B cell (primary cell): ENCODE measurements at regions not wholly inside any gene's neighbourhood (a gene's known extent, or its start where the extent isn't known, plus 50 kb on each side); places are given as distances from the start of the nearest gene placed in this dataset.

Source experiments
- ATAC-seq: fragments of 200-7000 bp; cut with Tn5 transposase; one replicate; pipeline ENCODE4 v1.10.0; 2021; ENCODE audit warnings: low read depth, mild to moderate bottlenecking, moderate number of reproducible peaks, moderate library complexity
- CTCF ChIA-PET: fragments of 350-600 bp; sonication (Branson Sonifier 250); formaldehyde crosslinking; loops from one replicate; lab custom pipeline; 2021; ENCODE audit warnings: antibody characterized with exemption, inconsistent platforms; lab: Charles Lee
- POLR2A ChIA-PET: fragments of 350-600 bp; sonication (Branson Sonifier 250); formaldehyde crosslinking; loops from one replicate; lab custom pipeline; 2021; ENCODE audit warnings: antibody characterized with exemption; lab: Charles Lee
- DNase-seq: peaks from one replicate; pipeline ENCODE4 v3.0.0; 2013
- H2AFZ ChIP-seq: 2 replicates; pipeline ENCODE4 v1.6.1; 2012; ENCODE audit warnings: mild to moderate bottlenecking, low read depth, low read length; ENCODE audit not compliant: insufficient read depth, poor library complexity, severe bottlenecking
- H3K27ac ChIP-seq, 2 donors: 1 replicate in 1 of 2; 2 replicates in 1 of 2; pipeline ENCODE4 v1.5.1; 2012 to 2013; ENCODE audit warnings: low read length in 2 of 2, mild to moderate bottlenecking in 2 of 2, moderate library complexity in 1 of 2
- H3K27me3 ChIP-seq, 4 experiments: fragments of 200-600 bp in 1 of 4; sonication (generic) in 1 of 4; replicated peaks in 1 of 4; 1 replicate in 2 of 4; 2 replicates in 2 of 4; pipeline versions ENCODE4 v1.6.1 to v1.7.0; 2013 to 2016; ENCODE audit warnings: low read length in 3 of 4, mild to moderate bottlenecking in 2 of 4, mixed read lengths in 1 of 4, moderate library complexity in 1 of 4; ENCODE audit not compliant: insufficient read depth in 4 of 4, control insufficient read depth in 3 of 4; ENCODE audit errors: control extremely low read depth in 1 of 4
- H3K36me3 ChIP-seq, 2 experiments: replicated peaks in 1 of 2; 1 replicate in 1 of 2; 2 replicates in 1 of 2; pipeline versions ENCODE4 v1.6.1 to v1.7.1; 2013; ENCODE audit warnings: low read length in 1 of 2; ENCODE audit not compliant: insufficient read depth in 2 of 2, control insufficient read depth in 1 of 2; ENCODE audit errors: control extremely low read depth in 1 of 2, extremely low read depth in 1 of 2
- H3K4me1 ChIP-seq, 2 donors: fragments of 200-600 bp in 1 of 2; sonication (generic) in 1 of 2; 1 replicate in 1 of 2; 2 replicates in 1 of 2; pipeline versions ENCODE4 v1.5.1 to v1.6.1; 2013 to 2017; ENCODE audit warnings: low read length in 2 of 2; ENCODE audit not compliant: control insufficient read depth in 2 of 2, insufficient read depth in 2 of 2
- H3K4me2 ChIP-seq: replicated peaks from 2 replicates; pipeline ENCODE3; 2012; ENCODE audit warnings: mild to moderate bottlenecking, low read depth, low read length; ENCODE audit not compliant: poor library complexity, severe bottlenecking
- H3K4me3 ChIP-seq, 5 experiments: fragments of 200-600 bp in 1 of 5; sonication (generic) in 1 of 5; 1 replicate in 3 of 5; 2 replicates in 2 of 5; pipeline versions ENCODE4 v1.5.1 to v1.7.0; 2011 to 2016; ENCODE audit warnings: low read length in 4 of 5, mild to moderate bottlenecking in 4 of 5, low read depth in 2 of 5, control low read depth in 1 of 5, moderate library complexity in 1 of 5; ENCODE audit not compliant: insufficient read depth in 1 of 5; ENCODE audit errors: control extremely low read depth in 1 of 5, extremely low read depth in 1 of 5
- H3K79me2 ChIP-seq: fragments of 200-600 bp; sonication (generic); one replicate; pipeline ENCODE4 v1.6.0; 2016; ENCODE audit warnings: low read length; ENCODE audit not compliant: control insufficient read depth, insufficient read depth
- H3K9ac ChIP-seq: fragments of 200-600 bp; sonication (generic); 2 replicates; pipeline ENCODE4 v1.6.1; 2017; ENCODE audit warnings: mild to moderate bottlenecking, low read length, moderate library complexity
- H3K9me3 ChIP-seq, 3 donors: one replicate each; pipeline versions ENCODE4 v1.6.1 to v1.7.1; 2013; ENCODE audit warnings: low read length in 2 of 3; ENCODE audit not compliant: control insufficient read depth in 2 of 3, insufficient read depth in 1 of 3; ENCODE audit errors: control extremely low read depth in 1 of 3
- H4K20me1 ChIP-seq: 2 replicates; pipeline ENCODE4 v1.6.0; 2012; ENCODE audit warnings: mild to moderate bottlenecking, low read length; ENCODE audit not compliant: insufficient read depth, control insufficient read depth, poor library complexity, severe bottlenecking
- H3K27ac Mint-ChIP-seq: one replicate; pipeline ENCODE4 v1.8.0; 2021; ENCODE audit warnings: mixed read lengths
- H3K27me3 Mint-ChIP-seq: one replicate; pipeline ENCODE4 v1.8.0; 2021; ENCODE audit warnings: mixed read lengths
- H3K4me1 Mint-ChIP-seq: one replicate; pipeline ENCODE4 v1.8.0; 2021; ENCODE audit warnings: mixed read lengths
- H3K4me3 Mint-ChIP-seq: one replicate; pipeline ENCODE4 v1.8.0; 2021; ENCODE audit warnings: mixed read lengths
- H3K9me3 Mint-ChIP-seq: one replicate; pipeline ENCODE4 v1.8.0; 2022; ENCODE audit warnings: mixed read lengths; ENCODE audit not compliant: insufficient read depth
- EZH2 ChIP-seq: IDR thresholded peaks from 2 replicates; pipeline ENCODE4 v1.6.1; 2012; ENCODE audit warnings: borderline replicate concordance, low read depth, mild to moderate bottlenecking, moderate library complexity, low read length; ENCODE audit not compliant: insufficient read depth, poor library complexity, severe bottlenecking
- WGBS: methylation state at CpG from one replicate; pipeline ENCODE4 v1.1.5; 2013; ENCODE audit warnings: missing lambda C conversion rate; ENCODE audit not compliant: insufficient coverage; 5-methylcytosine and 5-hydroxymethylcytosine counted together
- intact Hi-C: fragments of 100-400 bp; cut with micrococcal nuclease; formaldehyde crosslinking; loops from one replicate; pipeline ENCODE4 v1.10.0; 2022
- TF ChIP-seq, protein P1 (sequence below): fragments of 200-600 bp; IDR thresholded peaks from one replicate; pipeline ENCODE4 v1.8.0; 2022; ENCODE audit warnings: antibody characterized with exemption, mild to moderate bottlenecking

DNA sequence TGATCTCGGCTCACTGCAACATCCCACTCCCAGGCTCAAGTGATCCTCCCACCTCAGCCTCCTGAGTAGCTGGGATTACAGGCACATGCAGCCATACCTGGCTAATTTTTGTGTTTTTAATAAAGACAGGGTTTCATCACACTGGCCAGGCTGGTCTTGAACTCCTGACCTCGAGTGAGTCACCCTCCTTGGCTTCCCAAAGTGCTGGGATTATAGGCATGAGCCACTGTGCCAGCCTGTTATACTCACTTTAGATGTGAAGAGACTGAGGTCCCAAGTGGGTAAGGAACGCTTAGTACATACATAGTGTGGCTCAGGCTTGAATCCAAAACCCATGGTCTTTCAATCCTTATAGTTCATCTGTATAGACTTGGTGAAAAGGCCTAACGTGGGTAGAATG is 63.7 kb upstream of the EPS8L3 start:
- ChIA-PET CTCF (no interaction called here), POLR2A (no interaction called here)
- no peak overlapping the region for H3K27ac Mint-ChIP-seq
- H3K4me1 Mint-ChIP-seq, result peaks cover 8% of the 10 kb centered on the region
- H3K9ac ChIP-seq, result no peak overlapping the region
- H3K4me3 Mint-ChIP-seq, result no peak overlapping the region
- H2AFZ ChIP-seq, result no peak overlapping the region
- H3K27me3 Mint-ChIP-seq, result peaks cover under 1% of the 10 kb centered on the region
- intact Hi-C loops, result no loop called here
- no peak overlapping the region for H3K4me3 ChIP-seq
- peaks cover 0 to 4% of the 10 kb centered on the region in 2 donors for H3K4me1 ChIP-seq
- no peak for TF ChIP-seq EZH2
- TF ChIP-seq, protein P1, sequence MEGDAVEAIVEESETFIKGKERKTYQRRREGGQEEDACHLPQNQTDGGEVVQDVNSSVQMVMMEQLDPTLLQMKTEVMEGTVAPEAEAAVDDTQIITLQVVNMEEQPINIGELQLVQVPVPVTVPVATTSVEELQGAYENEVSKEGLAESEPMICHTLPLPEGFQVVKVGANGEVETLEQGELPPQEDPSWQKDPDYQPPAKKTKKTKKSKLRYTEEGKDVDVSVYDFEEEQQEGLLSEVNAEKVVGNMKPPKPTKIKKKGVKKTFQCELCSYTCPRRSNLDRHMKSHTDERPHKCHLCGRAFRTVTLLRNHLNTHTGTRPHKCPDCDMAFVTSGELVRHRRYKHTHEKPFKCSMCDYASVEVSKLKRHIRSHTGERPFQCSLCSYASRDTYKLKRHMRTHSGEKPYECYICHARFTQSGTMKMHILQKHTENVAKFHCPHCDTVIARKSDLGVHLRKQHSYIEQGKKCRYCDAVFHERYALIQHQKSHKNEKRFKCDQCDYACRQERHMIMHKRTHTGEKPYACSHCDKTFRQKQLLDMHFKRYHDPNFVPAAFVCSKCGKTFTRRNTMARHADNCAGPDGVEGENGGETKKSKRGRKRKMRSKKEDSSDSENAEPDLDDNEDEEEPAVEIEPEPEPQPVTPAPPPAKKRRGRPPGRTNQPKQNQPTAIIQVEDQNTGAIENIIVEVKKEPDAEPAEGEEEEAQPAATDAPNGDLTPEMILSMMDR, result no peak
- H3K4me2 ChIP-seq, result no peak overlapping the region
- no peak for ATAC-seq
- H3K9me3 ChIP-seq, result peaks cover 0 to 14% (median 3%) of the 10 kb centered on the region in 3 donors
- WGBS, result 67% methylated on average over 3 of the region's 4 CpGs
- H3K27me3 ChIP-seq, result no peaks in the 10 kb centered on the region
- no peaks in the 10 kb centered on the region for H4K20me1 ChIP-seq
- H3K27ac ChIP-seq, result no peak overlapping the region
- no peaks in the 10 kb centered on the region for H3K36me3 ChIP-seq
- H3K79me2 ChIP-seq, result no peaks in the 10 kb centered on the region
- H3K9me3 Mint-ChIP-seq, result peaks cover 4% of the 10 kb centered on the region
- DNase-seq, result no peak

DNA sequence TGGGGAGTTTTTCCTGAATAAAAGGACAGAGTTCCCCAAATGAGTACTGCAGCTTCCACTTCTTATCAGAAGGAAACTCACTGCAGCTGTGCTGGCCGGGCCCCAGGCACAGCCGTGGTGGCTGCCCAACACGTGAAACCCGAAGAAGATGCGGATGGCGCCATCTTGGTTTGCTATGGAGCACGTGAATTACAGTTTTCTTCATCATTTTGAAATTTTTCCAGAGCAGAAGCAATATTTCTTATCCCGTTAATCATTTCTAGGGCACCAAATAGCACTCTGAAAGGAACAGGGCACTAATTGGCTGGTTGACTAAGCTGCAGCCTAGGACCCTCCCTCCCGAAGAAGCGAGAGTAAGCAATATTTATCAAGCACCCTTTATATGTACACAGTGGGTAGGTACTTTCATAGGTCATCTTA is 63.2 kb upstream of the EPS8L3 start:
- WGBS, result 45% methylated on average over 8 of the region's 10 CpGs
- H3K4me3 Mint-ChIP-seq, result no peak overlapping the region
- H2AFZ ChIP-seq, result no peak overlapping the region

More for the DNA sequence above, 63.2 kb upstream of the EPS8L3 start:
- peaks cover 8% of the 10 kb centered on the region for H3K4me1 Mint-ChIP-seq
- TF ChIP-seq, protein P1, result no peak
- no peak for TF ChIP-seq EZH2
- Histone ChIP-seq H3K9me3 (peaks cover 0 to 8% (median 0%) of the 10 kb centered on the region in 3 donors), H3K9ac (no peak overlapping the region), H3K79me2 (no peaks in the 10 kb centered on the region), H3K4me1 (peaks cover 0 to 4% of the 10 kb centered on the region in 2 donors), H3K4me3 (no peak overlapping the region), H4K20me1 (no peaks in the 10 kb centered on the region), H3K27me3 (no peaks in the 10 kb centered on the region), H3K36me3 (no peaks in the 10 kb centered on the region), H3K4me2 (no peak overlapping the region), H3K27ac (no peak overlapping the region)
- no peak for DNase-seq
- H3K27me3 Mint-ChIP-seq, result no peaks in the 10 kb centered on the region
- ChIA-PET CTCF (interaction anchor here (0.6 kb wide), 1 partner anchor 16 kb away, joined by 6 read pairs; no protein-coding TSS in a partner anchor), POLR2A (no interaction called here)
- intact Hi-C loops, result no loop called here
- ATAC-seq, result no peak
- H3K27ac Mint-ChIP-seq, result no peak overlapping the region
- H3K9me3 Mint-ChIP-seq, result peaks cover under 1% of the 10 kb centered on the region
